H1 (cell line): ENCODE measurements at regions not wholly inside any gene's neighbourhood (a gene's known extent, or its start where the extent isn't known, plus 50 kb on each side); places are given as distances from the start of the nearest gene placed in this dataset.

ENCODE experiments used
- CTCF ChIA-PET: fragments of 300-600 bp; sonication (Branson Sonifier 250); formaldehyde crosslinking; loops from one replicate; lab custom pipeline; 2021; ENCODE audit not compliant: partially characterized antibody; lab: Charles Lee
- POLR2A ChIA-PET: fragments of 300-600 bp; sonication (Branson Sonifier 250); formaldehyde crosslinking; loops from one replicate; lab custom pipeline; 2021; ENCODE audit warnings: inconsistent platforms; ENCODE audit not compliant: partially characterized antibody; lab: Charles Lee
- DNase-seq, 2 experiments: peaks; one replicate each; pipeline versions ENCODE4 v3.0.0 to v3.0.0-alpha.2; 2010 to 2022; ENCODE audit warnings: low spot score in 2 of 2, low read depth in 1 of 2, mixed read lengths in 1 of 2
- FAIRE-seq: peaks from 2 replicates; lab custom pipeline; 2011; peaks lifted over from hg19 to GRCh38; lab: Jason Lieb, UNC
- H2AFZ ChIP-seq: 2 replicates; pipeline ENCODE4 v1.8.1; 2012; ENCODE audit warnings: low read length, inconsistent platforms
- H2AK5ac ChIP-seq: 2 replicates; pipeline ENCODE4 v1.6.1; 2013; ENCODE audit warnings: low read depth, low read length
- H2BK120ac ChIP-seq: replicated peaks from 2 replicates; pipeline ENCODE3; 2013; ENCODE audit warnings: low read depth, low read length, inconsistent platforms
- H2BK12ac ChIP-seq: 2 replicates; pipeline ENCODE4 v1.6.1; 2013; ENCODE audit warnings: low read depth, low read length
- H2BK15ac ChIP-seq: 2 replicates; pipeline ENCODE4 v1.6.1; 2013; ENCODE audit warnings: low read length
- H2BK20ac ChIP-seq: 2 replicates; pipeline ENCODE4 v1.6.1; 2013; ENCODE audit warnings: low read length
- H2BK5ac ChIP-seq: 2 replicates; pipeline ENCODE4 v1.6.1; 2013; ENCODE audit warnings: low read depth, low read length
- H3K14ac ChIP-seq: 2 replicates; pipeline ENCODE4 v1.6.1; 2013; ENCODE audit warnings: inconsistent platforms; ENCODE audit not compliant: insufficient read length
- H3K18ac ChIP-seq: 2 replicates; pipeline ENCODE4 v1.6.1; 2013; ENCODE audit warnings: low read length; ENCODE audit errors: extremely low read depth
- H3K23ac ChIP-seq: 2 replicates; pipeline ENCODE4 v1.6.1; 2013; ENCODE audit warnings: inconsistent platforms; ENCODE audit not compliant: insufficient read length
- H3K23me2 ChIP-seq: 2 replicates; pipeline ENCODE4 v1.6.1; 2013; ENCODE audit warnings: low read depth, low read length
- H3K27ac ChIP-seq: 2 replicates; pipeline ENCODE4 v1.6.1; 2011; ENCODE audit warnings: low read depth, low read length, inconsistent platforms
- H3K27me3 ChIP-seq, 4 experiments: replicated peaks in 1 of 4; 1 replicate in 1 of 4; 2 replicates in 3 of 4; pipeline versions ENCODE4 v1.6.1 to v1.8.1; 2011 to 2013; ENCODE audit warnings: low read length in 3 of 4, mild to moderate bottlenecking in 3 of 4, inconsistent platforms in 2 of 4, mixed read lengths in 2 of 4, moderate library complexity in 1 of 4; ENCODE audit not compliant: control insufficient read depth in 3 of 4, insufficient read depth in 3 of 4; ENCODE audit errors: extremely low read depth in 1 of 4
- H3K36me3 ChIP-seq, 4 experiments: 2 replicates each; pipeline versions ENCODE4 v1.6.1 to v1.8.1; 2011 to 2013; ENCODE audit warnings: mild to moderate bottlenecking in 4 of 4, low read length in 3 of 4, moderate library complexity in 2 of 4, control low read depth in 1 of 4, inconsistent platforms in 1 of 4; ENCODE audit not compliant: insufficient read depth in 4 of 4, control insufficient read depth in 2 of 4
- H3K4ac ChIP-seq: replicated peaks from 2 replicates; pipeline ENCODE3; 2013; ENCODE audit warnings: low read length, low read depth, mixed read lengths, inconsistent platforms; ENCODE audit not compliant: insufficient read length
- H3K4me1 ChIP-seq, 4 experiments: replicated peaks in 1 of 4; 1 replicate in 1 of 4; 2 replicates in 3 of 4; pipeline versions ENCODE4 v1.6.1 to v1.8.1; 2011 to 2013; ENCODE audit warnings: low read length in 3 of 4, inconsistent platforms in 2 of 4, mixed read lengths in 1 of 4; ENCODE audit not compliant: insufficient read depth in 4 of 4, control insufficient read depth in 3 of 4
- H3K4me2 ChIP-seq, 2 experiments: 2 replicates each; pipeline versions ENCODE4 v1.6.1 to v1.8.1; 2011 to 2013; ENCODE audit warnings: low read depth in 2 of 2, low read length in 2 of 2, control low read depth in 1 of 2, inconsistent platforms in 1 of 2, mild to moderate bottlenecking in 1 of 2; ENCODE audit not compliant: insufficient read depth in 1 of 2
- H3K4me3 ChIP-seq, 4 experiments: fragments of 200-600, 300-600 bp in 1 of 4; sonication (generic), shearing (Covaris generic), sonication (Bioruptor Twin) in 1 of 4; 2 replicates each; pipeline versions ENCODE4 v1.5.1 to v1.8.1; 2011 to 2016; ENCODE audit warnings: low read length in 4 of 4, low read depth in 3 of 4, control low read depth in 2 of 4, inconsistent platforms in 2 of 4, mild to moderate bottlenecking in 2 of 4, mixed read lengths in 1 of 4, moderate library complexity in 1 of 4; ENCODE audit not compliant: insufficient read depth in 2 of 4; ENCODE audit errors: extremely low read depth in 1 of 4
- H3K56ac ChIP-seq: replicated peaks from 2 replicates; pipeline ENCODE3; 2013; ENCODE audit warnings: low read depth, mild to moderate bottlenecking, mixed read lengths, low read length, inconsistent platforms; ENCODE audit not compliant: insufficient read length
- H3K79me1 ChIP-seq: 2 replicates; pipeline ENCODE4 v1.6.1; 2013; ENCODE audit warnings: low read depth, low read length, control low read depth
- H3K79me2 ChIP-seq, 2 experiments: 2 replicates each; pipeline versions ENCODE4 v1.6.1 to v1.8.1; 2012 to 2013; ENCODE audit warnings: low read length in 2 of 2, mild to moderate bottlenecking in 2 of 2, inconsistent platforms in 1 of 2; ENCODE audit not compliant: insufficient read depth in 2 of 2, control insufficient read depth in 1 of 2
- H3K9ac ChIP-seq, 4 experiments: replicated peaks in 1 of 4; 1 replicate in 1 of 4; 2 replicates in 3 of 4; pipeline versions ENCODE4 v1.6.1 to v1.8.1; 2011 to 2013; ENCODE audit warnings: low read depth in 3 of 4, low read length in 3 of 4, control low read depth in 2 of 4, mild to moderate bottlenecking in 2 of 4, moderate library complexity in 2 of 4, inconsistent platforms in 1 of 4; ENCODE audit errors: extremely low read depth in 1 of 4
- H3K9me3 ChIP-seq, 2 experiments: 2 replicates each; pipeline versions ENCODE4 v1.6.1 to v1.8.1; 2012 to 2013; ENCODE audit warnings: mild to moderate bottlenecking in 2 of 2, moderate library complexity in 2 of 2, control low read depth in 1 of 2, inconsistent platforms in 1 of 2, low read depth in 1 of 2, low read length in 1 of 2, mixed read lengths in 1 of 2; ENCODE audit not compliant: insufficient read depth in 2 of 2
- H4K20me1 ChIP-seq, 2 experiments: replicated peaks in 1 of 2; 2 replicates each; pipeline versions ENCODE3 to v1.8.1; 2011 to 2013; ENCODE audit warnings: inconsistent platforms in 2 of 2, low read length in 2 of 2, mild to moderate bottlenecking in 1 of 2; ENCODE audit not compliant: insufficient read depth in 2 of 2, control insufficient read depth in 1 of 2
- H4K5ac ChIP-seq: 2 replicates; pipeline ENCODE4 v1.6.1; 2013; ENCODE audit warnings: low read length, low read depth, mixed read lengths, inconsistent platforms; ENCODE audit not compliant: insufficient read length
- H4K8ac ChIP-seq: 2 replicates; pipeline ENCODE4 v1.8.0; 2013; ENCODE audit warnings: mild to moderate bottlenecking, moderate library complexity, low read length, inconsistent platforms; ENCODE audit not compliant: insufficient read depth; ENCODE audit errors: extremely low read depth
- H4K91ac ChIP-seq: replicated peaks from 2 replicates; pipeline ENCODE3; 2013; ENCODE audit warnings: low read length, mixed read lengths, inconsistent platforms; ENCODE audit not compliant: insufficient read length
- ATF3 ChIP-seq: IDR thresholded peaks from 2 replicates; pipeline ENCODE4 v1.6.1; 2011; ENCODE audit warnings: low read depth, mild to moderate bottlenecking, low read length; ENCODE audit not compliant: insufficient read depth
- CBX8 ChIP-seq: fragments of 300-800, 300-1000 bp; sonication (generic); IDR thresholded peaks from 2 replicates; pipeline ENCODE4 v1.7.1; 2016; ENCODE audit warnings: low read depth, low read length, borderline replicate concordance
- CHD1 ChIP-seq: IDR thresholded peaks from 2 replicates; pipeline ENCODE4 v1.6.1; 2012; ENCODE audit warnings: low read depth, low read length, improper control_type of control experiment
- CHD2 ChIP-seq: IDR thresholded peaks from 2 replicates; pipeline ENCODE4 v1.6.1; 2012; ENCODE audit warnings: low read length, improper control_type of control experiment
- CREB1 ChIP-seq: IDR thresholded peaks from 2 replicates; pipeline ENCODE4 v1.6.1; 2012; ENCODE audit warnings: inconsistent platforms
- EZH2 ChIP-seq: fragments of 200-600 bp; sonication (generic); IDR thresholded peaks from 2 replicates; pipeline ENCODE4 v1.7.1; 2012; ENCODE audit warnings: low read depth, mild to moderate bottlenecking, moderate library complexity, low read length, inconsistent platforms; ENCODE audit not compliant: severe bottlenecking
- JUN ChIP-seq: IDR thresholded peaks from 2 replicates; pipeline ENCODE4 v1.6.1; 2011; ENCODE audit warnings: low read depth, mild to moderate bottlenecking, improper control_type of control experiment, low read length
- KDM4A ChIP-seq: IDR thresholded peaks from one replicate; pipeline ENCODE4 v1.7.1; 2012; ENCODE audit warnings: low read depth, mild to moderate bottlenecking, moderate library complexity, low read length, inconsistent platforms; ENCODE audit not compliant: severe bottlenecking
- POLR2AphosphoS5 ChIP-seq: IDR thresholded peaks from 2 replicates; pipeline ENCODE4 v1.6.1; 2011; ENCODE audit warnings: low read depth, low read length
- RNF2 ChIP-seq: fragments of 200-900, 300-1000 bp; sonication (generic); IDR thresholded peaks from 2 replicates; pipeline ENCODE4 v1.7.1; 2016; ENCODE audit warnings: borderline replicate concordance, low read depth, mild to moderate bottlenecking, antibody characterized with exemption, low read length; ENCODE audit not compliant: poor library complexity, severe bottlenecking; ENCODE audit errors: missing control alignments
- SP4 ChIP-seq: IDR thresholded peaks from 2 replicates; pipeline ENCODE4 v1.6.1; 2012; ENCODE audit warnings: low read length, inconsistent platforms
- USF2 ChIP-seq: IDR thresholded peaks from 2 replicates; pipeline ENCODE4 v1.6.1; 2011; ENCODE audit warnings: low read length, improper control_type of control experiment
- WGBS, 2 experiments: shearing (Covaris generic) in 1 of 2; methylation state at CpG; one replicate each; pipeline versions ENCODE4 v1.1.6 to v1.1.7; 2013 to 2015; ENCODE audit warnings: low lambda C conversion rate in 2 of 2, mixed read lengths in 2 of 2, inconsistent platforms in 1 of 2, low coverage in 1 of 2, missing lambda C conversion rate in 1 of 2; ENCODE audit not compliant: insufficient replicate concordance in 2 of 2, insufficient coverage in 1 of 2, insufficient read length in 1 of 2; ENCODE audit errors: extremely low coverage in 1 of 2, missing lambda C conversion rate in 1 of 2; 5-methylcytosine and 5-hydroxymethylcytosine counted together

- Histone ChIP-seq H3K79me2 (no peaks in the 10 kb centered on the region), H3K36me3 (no peaks in the 10 kb centered on the region), H2BK5ac (no peak overlapping the region), H3K23me2 (no peaks in the 10 kb centered on the region), H3K4me3 (no peak overlapping the region), H3K14ac (no peak overlapping the region), H2AK5ac (no peak overlapping the region), H4K8ac (no peak overlapping the region), H2BK12ac (no peak overlapping the region), H2BK15ac (no peak overlapping the region), H4K5ac (no peak overlapping the region), H3K4me1 (no peaks in the 10 kb centered on the region), H2BK20ac (no peak overlapping the region), H3K23ac (no peak overlapping the region), H3K4me2 (no peak overlapping the region), H3K79me1 (no peaks in the 10 kb centered on the region), H3K9ac (no peak overlapping the region), H2AFZ (no peak overlapping the region), H3K27me3 (no peaks in the 10 kb centered on the region), H3K18ac (no peak overlapping the region), H4K91ac (no peak overlapping the region), H4K20me1 (no peaks in the 10 kb centered on the region), H3K4ac (no peak overlapping the region), H3K27ac (no peak overlapping the region), H2BK120ac (no peak overlapping the region), H3K9me3 (no peaks in the 10 kb centered on the region), H3K56ac (no peak overlapping the region)
- 95% methylated on average over 3 of the region's 3 CpGs; no CpG with 5 or more reads in 1 of the 2 experiments for WGBS, 2 experiments
- DNase-seq (no peak), FAIRE-seq (no peak)
- TF ChIP-seq RNF2 = no peak
- no peak for TF ChIP-seq SP4
- no peak for TF ChIP-seq USF2
- TF ChIP-seq KDM4A = no peak
- TF ChIP-seq CBX8 = no peak
- no peak for TF ChIP-seq CHD2
- no peak for TF ChIP-seq POLR2AphosphoS5
- TF ChIP-seq ATF3 = no peak
- TF ChIP-seq CREB1 = no peak
- TF ChIP-seq JUN = no peak
- TF ChIP-seq EZH2 = no peak
- TF ChIP-seq CHD1 = no peak
- ChIA-PET POLR2A (no interaction called here), CTCF (interaction anchor here (0.7 to 1.1 kb wide), 4 partner anchors 10 to 306 kb away, joined by 3 to 4 read pairs (median 3); no protein-coding TSS in a partner anchor)
Observed at GRCh38 chr20:6942266-6942665, 174.8 kb downstream of the BMP2 start.
